ENCODE measurements at regions not wholly inside any gene's neighbourhood (a gene's known extent, or its start where the extent isn't known, plus 50 kb on each side); places are given as distances from the start of the nearest gene placed in this dataset.

DNA sequence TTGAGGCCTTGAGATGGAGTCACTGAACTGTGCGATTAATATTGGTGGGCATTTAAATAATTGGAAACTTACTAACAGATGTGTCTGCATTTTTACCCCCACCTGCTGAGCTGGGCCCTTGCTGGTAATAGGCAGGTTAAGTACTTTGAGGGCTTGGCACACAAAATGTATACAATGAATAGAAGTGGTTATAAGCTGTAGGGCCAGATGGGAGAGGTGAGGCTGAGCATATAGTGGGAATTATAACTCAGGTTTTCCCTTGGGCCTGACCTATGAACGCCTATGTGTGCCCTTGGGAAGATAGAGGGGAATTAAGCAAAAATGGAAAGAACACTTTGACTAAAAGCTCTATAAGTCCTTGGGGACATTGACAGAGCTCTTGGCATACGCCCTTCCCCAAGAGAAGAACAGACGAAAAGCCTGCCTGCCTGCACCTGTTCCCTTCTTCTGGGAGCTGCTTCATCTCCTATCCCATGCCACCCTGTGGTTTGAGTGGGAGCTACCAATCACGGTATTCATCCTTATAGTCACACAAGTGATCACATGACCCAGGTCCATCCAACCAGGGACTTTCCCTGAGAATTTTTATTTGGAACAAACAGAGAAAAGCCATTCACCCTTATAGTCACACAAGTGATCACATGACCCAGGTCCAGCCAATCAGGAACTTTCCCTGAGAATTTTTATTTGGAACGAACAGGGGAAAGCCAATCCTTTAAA lies 260.7 kb upstream of the CSF3R start:
- DNase-seq = no peak

DNA sequence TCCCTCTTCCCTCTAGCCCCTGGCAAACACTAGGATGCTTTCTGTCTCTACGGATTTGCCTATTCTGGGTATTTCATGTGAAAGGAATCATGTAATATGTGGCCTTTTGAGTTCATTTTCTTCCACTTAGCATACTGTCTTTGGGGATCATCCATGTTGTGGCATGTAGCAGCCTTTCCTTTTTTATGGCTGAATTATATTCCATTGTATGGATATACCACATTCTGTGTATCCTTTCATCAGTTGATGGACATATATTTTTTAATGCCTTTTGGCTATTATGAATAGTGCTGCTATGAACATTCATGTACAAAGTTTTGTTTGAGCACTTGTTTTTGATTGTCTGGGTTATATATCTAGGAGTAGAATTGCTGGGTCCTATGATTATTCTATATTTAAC lies 258.4 kb upstream of the CSF3R start:
- DNase-seq = no peak

- DNase-seq = no peak
Measured at GRCh38 chr1:36740446-36740845, 257.7 kb upstream of the CSF3R start.

DNA sequence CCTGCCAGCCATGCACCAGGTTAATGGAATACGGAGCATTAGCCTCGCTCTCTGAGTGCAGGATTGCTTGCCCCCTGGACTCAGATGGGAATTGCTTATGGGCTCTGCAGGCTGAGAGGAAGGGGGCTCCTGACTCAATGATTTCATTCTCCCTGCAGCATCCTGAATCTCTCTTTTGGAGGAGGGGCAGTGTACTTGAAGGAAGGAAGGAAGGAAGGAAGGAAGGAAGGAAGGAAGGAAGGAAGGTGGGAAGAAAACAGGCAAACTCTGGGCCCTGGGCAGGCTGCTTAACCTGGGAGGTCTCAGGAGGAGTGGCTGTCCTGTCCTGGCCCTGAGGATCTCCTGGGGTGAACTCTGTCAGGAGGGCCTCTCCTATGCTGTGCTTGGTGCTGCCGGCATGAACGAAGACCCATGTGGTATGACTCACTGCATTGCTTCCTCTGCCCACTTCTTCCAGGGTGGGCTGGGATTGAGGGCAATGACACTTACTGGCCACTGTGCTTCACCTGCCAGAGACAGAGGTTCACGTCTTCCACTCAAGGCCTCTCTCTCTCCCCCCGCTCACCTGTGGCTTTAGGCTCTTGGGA lies 257.1 kb upstream of the CSF3R start:
- no peak for DNase-seq

GRCh38 chr1:36738245-36738644 lies 255.5 kb upstream of the CSF3R start:
- DNase-seq = no peak

GRCh38 chr1:36737767-36738166 lies 255.1 kb upstream of the CSF3R start:
- DNase-seq = no peak

DNA sequence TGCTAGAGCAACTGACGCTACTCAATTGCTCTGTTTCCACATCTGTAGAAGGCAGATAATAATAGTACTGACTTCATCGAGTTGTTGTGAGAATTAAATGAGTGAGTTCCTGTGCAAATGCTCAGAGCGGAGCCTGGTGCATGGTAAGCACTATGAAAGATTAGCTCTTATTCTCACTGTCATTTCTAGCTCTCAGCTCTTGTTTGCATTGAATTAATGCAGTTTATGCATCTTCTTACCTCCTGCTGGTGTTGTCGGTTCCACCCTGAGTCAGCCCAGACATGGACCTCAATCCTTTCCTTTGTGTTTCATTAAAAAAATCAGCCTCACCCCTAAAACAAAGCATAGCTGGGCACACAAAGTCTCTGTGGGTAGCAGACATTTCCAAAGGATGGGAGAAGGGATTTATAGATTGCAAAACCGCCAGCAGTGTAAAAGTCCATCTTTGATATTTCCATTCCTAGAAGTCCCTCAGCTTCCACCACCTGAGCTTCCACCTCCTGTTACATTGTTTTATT lies 254.4 kb upstream of the CSF3R start:
- no peak for DNase-seq

DNA sequence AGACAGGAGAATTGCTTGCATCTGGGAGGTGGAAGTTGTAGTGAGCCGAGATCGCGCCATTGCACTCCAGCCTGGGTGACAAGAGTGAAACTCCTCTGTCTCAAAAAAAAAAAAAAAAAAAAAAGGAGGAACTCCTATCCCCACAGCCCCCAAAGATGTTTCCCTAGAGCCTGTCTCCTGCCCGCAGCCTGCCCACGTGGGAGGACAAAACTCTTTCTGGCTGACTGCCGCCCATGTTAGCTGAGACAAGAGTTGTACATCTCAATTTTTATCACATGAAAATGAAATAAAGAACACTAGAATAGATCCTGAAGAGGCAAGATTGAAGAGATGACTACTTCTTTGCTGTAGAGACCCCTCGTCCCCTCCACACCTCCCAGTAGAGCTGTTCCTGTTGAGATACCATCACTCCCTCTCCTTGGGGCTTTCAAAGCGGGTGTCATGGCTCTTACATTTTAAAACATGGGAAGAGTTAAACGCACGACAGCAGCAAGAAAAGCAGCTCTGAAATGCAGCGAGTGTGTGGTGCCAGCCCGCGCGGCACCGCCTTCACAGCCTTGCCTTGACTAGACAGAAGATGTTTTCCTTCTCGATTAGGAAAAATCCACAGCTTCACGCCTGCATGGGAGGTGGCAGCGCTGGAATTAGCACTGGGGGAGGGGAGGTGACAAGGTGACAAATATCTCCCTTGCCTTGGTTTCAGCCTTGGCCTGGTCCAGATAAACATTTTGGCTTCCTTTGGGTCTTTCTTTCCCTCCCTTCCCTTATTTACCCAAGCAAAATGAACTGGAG lies 253.4 kb upstream of the CSF3R start:
- no peak for DNase-seq

DNA sequence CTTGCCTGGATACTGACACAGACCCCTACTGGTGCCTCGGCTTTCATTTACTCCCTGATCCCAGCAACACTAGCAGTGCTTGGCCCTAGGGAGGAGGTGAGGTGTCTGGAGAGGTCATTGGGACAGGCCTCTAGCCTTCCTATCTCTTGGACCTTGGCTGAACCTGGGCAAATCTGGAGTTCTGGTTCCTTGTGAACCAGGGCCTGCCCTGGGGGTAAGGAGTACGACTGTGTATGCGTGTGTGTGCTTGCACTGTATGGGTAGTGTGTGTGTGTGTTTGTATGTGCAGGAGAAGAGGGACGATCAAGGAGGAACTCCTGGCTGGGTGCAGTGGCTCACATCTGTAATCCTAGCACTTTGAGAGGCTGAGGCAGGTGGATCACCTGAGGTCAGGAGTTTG lies 252.7 kb upstream of the CSF3R start:
- no peak for DNase-seq

DNA sequence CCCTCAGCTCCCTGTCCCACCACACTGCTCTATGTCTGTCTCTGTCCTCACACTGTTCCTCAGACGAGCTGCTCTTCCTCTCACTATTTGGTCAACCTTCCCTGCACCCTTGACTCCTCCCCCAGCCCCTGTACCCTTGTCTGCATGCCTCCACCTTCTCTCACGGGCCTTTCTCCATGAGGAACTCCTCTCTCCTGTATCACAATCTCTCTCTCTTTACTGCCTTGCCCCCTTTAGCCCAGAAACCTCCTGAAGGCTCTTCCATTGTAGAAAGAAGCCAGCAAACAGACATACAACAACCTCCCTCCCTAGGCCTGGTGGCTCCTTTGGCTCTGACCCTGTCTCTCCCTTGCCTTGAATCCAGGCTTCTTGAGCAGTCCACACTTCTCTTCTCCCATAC lies 251.6 kb upstream of the CSF3R start:
- no peak for DNase-seq

DNA sequence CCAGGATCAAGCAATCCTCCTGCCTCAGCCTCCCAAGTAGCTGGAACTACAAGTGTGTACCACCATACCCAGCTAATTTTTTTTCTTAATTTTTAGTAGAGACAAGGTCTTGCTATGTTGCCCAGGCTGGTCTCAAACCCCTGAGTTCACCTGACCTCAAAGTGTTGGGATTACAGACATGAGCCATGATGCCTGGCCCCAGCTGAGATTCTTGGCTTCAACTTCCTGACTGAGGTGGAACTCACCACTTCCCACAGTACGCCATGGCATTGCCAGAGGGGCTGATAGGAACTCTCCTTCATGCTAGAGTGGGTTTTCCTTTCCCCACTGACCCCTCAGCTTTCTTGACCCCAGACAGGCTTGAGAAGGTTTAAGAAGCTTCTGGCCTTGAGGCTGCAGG lies 251.0 kb upstream of the CSF3R start:
- DNase-seq = no peak

- no peak for DNase-seq
Measured at GRCh38 chr1:36732015-36732356, 249.3 kb upstream of the CSF3R start.

- no peak for DNase-seq
Measured at GRCh38 chr1:36731226-36732014, 248.7 kb upstream of the CSF3R start.

- no peak for DNase-seq
Measured at GRCh38 chr1:36730599-36730998, 247.9 kb upstream of the CSF3R start.

GRCh38 chr1:36729716-36730510 lies 247.2 kb upstream of the CSF3R start:
- DNase-seq = no peak

DNA sequence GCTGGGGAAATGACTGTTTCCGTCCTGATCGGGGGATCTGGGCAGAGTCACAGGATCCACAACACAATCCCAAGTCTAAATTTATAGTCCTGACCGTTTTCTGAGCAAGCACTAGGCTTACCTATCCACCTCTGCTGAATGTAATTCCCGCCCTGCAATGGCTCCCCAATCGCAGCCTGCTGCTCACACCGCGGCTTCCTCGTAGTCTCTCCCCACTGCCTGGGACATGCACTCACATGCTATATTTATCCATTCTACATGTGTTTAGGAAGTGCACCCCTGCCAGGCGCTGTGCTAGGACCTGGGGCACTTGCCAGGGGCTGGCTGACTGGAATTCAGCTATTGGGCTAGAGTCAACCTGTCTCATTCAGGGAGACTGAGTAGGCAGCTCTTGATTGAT lies 246.6 kb upstream of the CSF3R start:
- no peak for DNase-seq

GRCh38 chr1:36728846-36729245 lies 246.1 kb upstream of the CSF3R start:
- no peak for DNase-seq

GRCh38 chr1:36728051-36728450 lies 245.3 kb upstream of the CSF3R start:
- no peak for DNase-seq

GRCh38 chr1:36725151-36725550 lies 242.4 kb upstream of the CSF3R start:
- no peak for DNase-seq

DNA sequence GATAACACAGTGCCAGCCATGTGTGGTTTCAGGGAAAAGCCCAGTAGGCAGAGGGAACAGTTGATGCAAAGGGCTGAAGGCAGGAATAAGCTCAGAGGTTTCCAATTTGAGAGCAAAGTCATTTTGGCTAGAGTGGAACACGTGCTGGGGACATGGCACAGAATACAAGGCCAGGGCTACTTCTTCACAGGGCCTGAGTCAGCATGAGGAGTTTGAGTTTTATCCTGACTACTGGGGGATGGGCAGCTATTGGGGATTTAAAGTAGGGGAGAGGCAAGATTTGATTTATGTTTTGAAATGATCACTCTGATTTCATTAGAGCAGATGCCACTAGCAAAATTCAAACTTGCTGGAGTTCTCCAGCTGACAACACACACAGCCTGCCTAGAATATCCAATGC lies 241.1 kb upstream of the CSF3R start:
- DNase-seq = no peak

DNA sequence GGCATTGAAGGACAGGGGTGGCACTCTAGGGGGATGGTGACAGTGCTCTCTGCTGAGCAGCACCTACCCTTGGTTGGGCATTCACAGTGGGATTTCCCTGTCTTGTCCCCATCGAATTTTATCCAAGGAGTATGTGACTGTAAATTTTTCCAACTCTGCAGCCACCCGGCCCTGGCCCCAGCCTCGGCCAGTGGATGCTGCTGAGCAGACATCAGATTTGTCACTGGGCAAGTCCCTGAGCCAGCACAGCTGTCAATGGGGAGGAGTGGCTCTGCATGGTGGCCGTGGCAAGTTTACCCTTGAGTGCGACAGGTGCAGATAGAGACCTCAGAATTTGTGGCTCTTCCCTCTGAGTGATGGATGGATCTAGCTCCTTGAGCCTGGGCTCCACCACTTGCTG lies 240.2 kb upstream of the CSF3R start:
- DNase-seq = no peak

GRCh38 chr1:36721261-36721660 lies 238.5 kb upstream of the CSF3R start:
- no peak for DNase-seq

Data from AML-193 (cell line).